Naive thymus-derived CD4-positive, alpha-beta T cell (primary cell): ENCODE measurements at regions not wholly inside any gene's neighbourhood (a gene's known extent, or its start where the extent isn't known, plus 50 kb on each side); places are given as distances from the start of the nearest gene placed in this dataset.
A peak's percentile ranks its signal among the peaks of the same experiment; 100 is the strongest.

ENCODE experiments used
- ATAC-seq: fragments of 150-1000 bp; cut with Tn5 transposase; 2 replicates; pipeline ENCODE4 v1.10.0; 2021; ENCODE audit warnings: mild to moderate bottlenecking, moderate library complexity
- CTCF ChIA-PET: fragments of 350-600 bp; sonication (Branson Sonifier 250); formaldehyde crosslinking; loops from one replicate; lab custom pipeline; 2021; ENCODE audit warnings: antibody characterized with exemption; lab: Charles Lee
- POLR2A ChIA-PET: fragments of 350-600 bp; sonication (Branson Sonifier 250); formaldehyde crosslinking; loops from one replicate; lab custom pipeline; 2021; ENCODE audit warnings: antibody characterized with exemption, inconsistent platforms; lab: Charles Lee
- DNase-seq, 9 donors: peaks; one replicate each; pipeline versions ENCODE4 v3.0.0 to v3.0.0-alpha.2; 2020 to 2022; ENCODE audit warnings: mixed read lengths in 1 of 9
- H3K27ac ChIP-seq: one replicate; pipeline ENCODE4 v1.7.0; 2013; ENCODE audit warnings: mild to moderate bottlenecking, low read depth, low read length, moderate library complexity
- H3K27me3 ChIP-seq, 2 donors: one replicate each; pipeline ENCODE4 v1.7.0; 2013; ENCODE audit warnings: low read length in 2 of 2, mild to moderate bottlenecking in 2 of 2, moderate library complexity in 2 of 2; ENCODE audit not compliant: control insufficient read depth in 2 of 2, insufficient read depth in 2 of 2
- H3K36me3 ChIP-seq, 3 experiments: 1 replicate in 2 of 3; 2 replicates in 1 of 3; pipeline ENCODE4 v1.7.0; 2013; ENCODE audit warnings: low read length in 3 of 3, mild to moderate bottlenecking in 3 of 3, moderate library complexity in 1 of 3; ENCODE audit not compliant: insufficient read depth in 3 of 3, control insufficient read depth in 2 of 3
- H3K4me1 ChIP-seq, 2 donors: one replicate each; pipeline ENCODE4 v1.7.0; 2013; ENCODE audit warnings: low read length in 2 of 2, mild to moderate bottlenecking in 2 of 2, moderate library complexity in 1 of 2; ENCODE audit not compliant: control insufficient read depth in 2 of 2, insufficient read depth in 2 of 2
- H3K4me3 ChIP-seq: 2 replicates; pipeline ENCODE4 v1.7.0; 2013; ENCODE audit warnings: mild to moderate bottlenecking, low read length
- H3K9me3 ChIP-seq, 3 experiments: 1 replicate in 2 of 3; 2 replicates in 1 of 3; pipeline ENCODE4 v1.7.0; 2013; ENCODE audit warnings: low read length in 3 of 3; ENCODE audit not compliant: control insufficient read depth in 2 of 3
- H3K27ac Mint-ChIP-seq, 9 donors: one replicate each; pipeline ENCODE4 v1.8.0; 2020 to 2022; ENCODE audit warnings: mixed read lengths in 9 of 9, mild to moderate bottlenecking in 8 of 9, moderate library complexity in 5 of 9, inconsistent platforms in 2 of 9
- H3K27me3 Mint-ChIP-seq, 5 donors: one replicate each; pipeline ENCODE4 v1.8.0; 2021 to 2022; ENCODE audit warnings: mixed read lengths in 5 of 5, mild to moderate bottlenecking in 1 of 5
- H3K36me3 Mint-ChIP-seq, 5 donors: one replicate each; pipeline ENCODE4 v1.8.0; 2020 to 2022; ENCODE audit warnings: mixed read lengths in 5 of 5, mild to moderate bottlenecking in 3 of 5, inconsistent platforms in 1 of 5
- H3K4me1 Mint-ChIP-seq, 7 donors: one replicate each; pipeline ENCODE4 v1.8.0; 2020 to 2022; ENCODE audit warnings: mixed read lengths in 7 of 7, mild to moderate bottlenecking in 3 of 7, inconsistent platforms in 1 of 7
- H3K4me3 Mint-ChIP-seq, 10 donors: one replicate each; pipeline ENCODE4 v1.8.0; 2020 to 2022; ENCODE audit warnings: mild to moderate bottlenecking in 10 of 10, mixed read lengths in 10 of 10, moderate library complexity in 6 of 10, inconsistent platforms in 2 of 10
- H3K9me3 Mint-ChIP-seq, 11 donors: one replicate each; pipeline ENCODE4 v1.8.0; 2020 to 2022; ENCODE audit warnings: mixed read lengths in 11 of 11, mild to moderate bottlenecking in 4 of 11, inconsistent platforms in 1 of 11, moderate library complexity in 1 of 11
- intact Hi-C, 2 donors: fragments of 100-400 bp; cut with micrococcal nuclease; formaldehyde crosslinking; loops; one replicate each; pipeline ENCODE4 v1.15.1; 2023

DNA sequence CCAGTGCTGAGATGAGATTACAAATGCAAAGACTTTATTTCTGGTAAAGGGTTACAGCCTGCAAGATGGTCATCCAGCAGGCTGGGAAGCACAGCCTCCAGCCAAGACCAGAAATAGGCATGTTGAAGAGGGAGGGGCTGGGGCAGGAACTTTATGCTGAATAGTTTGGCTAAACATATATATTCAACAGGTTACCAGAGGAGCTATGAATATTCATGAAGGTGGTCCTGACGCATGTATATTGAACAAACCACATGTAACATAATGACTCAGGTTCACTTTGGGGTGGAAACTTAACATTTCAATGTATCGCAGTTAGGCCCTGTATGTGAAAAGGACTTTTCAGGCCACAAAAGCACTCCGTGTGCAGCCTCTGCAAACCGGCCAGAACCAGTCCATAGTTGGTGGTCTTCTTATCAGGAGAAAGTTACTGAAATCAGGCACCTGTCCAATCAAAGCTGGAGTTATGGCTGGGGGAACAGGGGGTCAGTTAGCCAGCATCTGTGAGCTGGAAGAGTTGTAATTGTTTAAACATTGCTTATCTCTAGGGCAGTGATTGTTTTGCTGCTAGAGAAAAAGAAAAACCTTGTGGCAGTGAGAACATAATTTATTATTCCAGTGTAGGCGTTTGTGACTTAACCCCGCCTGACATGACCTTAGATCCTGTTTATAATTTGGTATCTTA is 372.9 kb upstream of the AUTS2 start:
- Histone ChIP-seq H3K4me1 (no peaks in the 10 kb centered on the region), H3K4me3 (no peak overlapping the region), H3K27me3 (no peaks in the 10 kb centered on the region), H3K9me3 (no peaks in the 10 kb centered on the region), H3K36me3 (no peaks in the 10 kb centered on the region), H3K27ac (no peak overlapping the region)
- H3K27ac Mint-ChIP-seq: no peak overlapping the region
- H3K36me3 Mint-ChIP-seq: no peaks in the 10 kb centered on the region
- peaks cover 0 to 33% (median 7%) of the 10 kb centered on the region in 11 donors for H3K9me3 Mint-ChIP-seq
- ChIA-PET CTCF (interaction anchor here (0.7 kb wide), 1 partner anchor 1721 kb away, joined by 4 read pairs; no protein-coding TSS in a partner anchor), POLR2A (no interaction called here)
- intact Hi-C loops: no loop called here
- H3K4me1 Mint-ChIP-seq: no peaks in the 10 kb centered on the region
- ATAC-seq (no peak), DNase-seq (no peak)
- no peak overlapping the region for H3K4me3 Mint-ChIP-seq
- no peaks in the 10 kb centered on the region for H3K27me3 Mint-ChIP-seq

DNA sequence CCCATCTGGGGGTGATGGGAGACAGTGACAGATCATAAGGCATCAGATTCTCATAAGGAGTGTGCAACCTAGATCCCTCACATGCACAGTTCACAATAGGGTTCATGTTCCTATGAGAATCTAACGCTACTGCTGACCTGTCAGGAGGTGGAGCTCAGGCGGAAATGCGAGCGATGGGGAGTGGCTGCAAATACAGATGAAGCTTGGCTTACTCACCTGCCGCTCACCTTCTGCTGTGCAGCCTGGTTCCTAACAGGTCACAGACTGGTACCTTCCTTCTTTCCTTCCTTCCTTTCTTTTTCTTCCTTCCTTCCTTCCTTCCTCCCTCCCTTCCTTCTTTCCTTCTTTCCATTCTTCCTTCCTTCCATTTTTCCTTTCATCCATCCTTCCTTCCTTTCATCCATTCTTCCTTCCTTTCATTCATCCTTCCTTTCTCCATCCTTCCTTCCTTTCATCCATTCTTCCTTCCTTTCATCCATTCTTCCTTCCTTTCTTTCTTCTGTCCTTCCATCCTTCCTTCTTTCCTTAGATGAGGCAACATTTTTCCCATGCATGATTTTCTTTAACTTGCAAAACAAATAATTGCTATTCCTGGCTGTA is 370.0 kb upstream of the AUTS2 start:
- POLR2A ChIA-PET: no interaction called here
- no peaks in the 10 kb centered on the region for H3K27me3 ChIP-seq
- no peaks in the 10 kb centered on the region for H3K9me3 ChIP-seq
- no peaks in the 10 kb centered on the region for H3K36me3 ChIP-seq
- H3K36me3 Mint-ChIP-seq: peaks cover 0 to 5% (median 0%) of the 10 kb centered on the region in 5 donors
- no peak overlapping the region for H3K27ac ChIP-seq
- no peaks in the 10 kb centered on the region for H3K4me1 Mint-ChIP-seq
- DNase-seq (no peak), ATAC-seq (no peak)
- H3K4me1 ChIP-seq: no peaks in the 10 kb centered on the region
- peaks cover 0 to 31% (median 8%) of the 10 kb centered on the region in 11 donors for H3K9me3 Mint-ChIP-seq
- intact Hi-C loops: no loop called here
- no peak overlapping the region for H3K4me3 ChIP-seq
- H3K27ac Mint-ChIP-seq: no peak overlapping the region
- H3K4me3 Mint-ChIP-seq: no peak overlapping the region
- CTCF ChIA-PET: no interaction called here
- H3K27me3 Mint-ChIP-seq: peaks cover 0 to 5% (median 3%) of the 10 kb centered on the region in 5 donors

DNA sequence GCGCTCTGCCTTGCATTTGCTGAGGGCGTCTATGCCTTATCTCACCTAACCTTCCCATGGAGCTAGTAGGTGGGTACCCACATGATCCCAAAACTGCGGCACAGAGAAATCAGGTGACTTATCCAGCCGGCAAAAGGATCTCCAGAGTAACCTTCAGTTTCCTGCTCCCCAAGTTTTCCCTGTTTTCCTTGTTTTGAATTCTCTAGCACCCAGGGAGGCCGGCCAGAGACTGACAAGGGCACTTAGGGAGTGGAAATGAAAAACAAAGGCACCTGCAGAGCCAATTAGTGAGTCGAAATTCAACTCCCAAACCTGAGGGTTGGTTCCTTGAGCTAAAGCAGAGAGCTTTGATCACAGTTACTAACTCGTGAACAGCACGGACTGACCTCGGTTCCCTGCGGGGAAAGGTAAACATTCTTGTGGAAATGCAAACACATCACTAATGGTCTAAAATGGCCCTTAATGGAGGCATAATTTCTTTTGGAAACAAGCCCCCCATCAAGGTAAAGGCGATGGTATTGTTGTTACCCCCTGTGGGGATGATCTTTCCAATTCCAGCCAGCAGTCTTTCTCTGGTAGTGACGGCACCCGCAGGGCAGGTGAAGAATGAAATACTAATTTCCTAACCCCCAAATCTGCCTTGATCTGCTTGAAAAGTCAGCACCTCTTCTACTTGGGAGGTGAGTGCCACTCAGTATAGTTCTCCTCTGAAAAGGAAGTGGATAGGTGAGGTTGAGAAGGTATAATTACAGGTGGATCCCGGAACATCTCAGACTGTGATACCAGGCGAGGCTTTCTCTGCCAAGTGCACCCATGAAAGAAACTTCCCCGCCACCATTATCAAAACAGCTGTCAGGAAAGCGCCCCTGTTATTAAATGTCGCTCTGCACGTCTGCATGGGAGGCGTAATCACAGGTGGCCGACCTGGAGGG is 365.6 kb upstream of the AUTS2 start:
- Mint-ChIP-seq H3K36me3 (peaks cover 0 to 5% (median 0%) of the 10 kb centered on the region in 5 donors), H3K27ac (peak overlapping the region in 1 of 9 donors; percentile 39), H3K9me3 (peaks cover 0 to 15% (median 4%) of the 10 kb centered on the region in 11 donors), H3K4me3 (no peak overlapping the region), H3K4me1 (no peaks in the 10 kb centered on the region), H3K27me3 (peaks cover 0 to 5% (median 4%) of the 10 kb centered on the region in 5 donors)
- Histone ChIP-seq H3K9me3 (no peaks in the 10 kb centered on the region), H3K4me1 (no peaks in the 10 kb centered on the region), H3K4me3 (no peak overlapping the region), H3K27me3 (no peaks in the 10 kb centered on the region), H3K27ac (no peak overlapping the region), H3K36me3 (no peaks in the 10 kb centered on the region)
- intact Hi-C loops: no loop called here
- DNase-seq (no peak), ATAC-seq (no peak)
- CTCF ChIA-PET: no interaction called here
- POLR2A ChIA-PET: no interaction called here

DNA sequence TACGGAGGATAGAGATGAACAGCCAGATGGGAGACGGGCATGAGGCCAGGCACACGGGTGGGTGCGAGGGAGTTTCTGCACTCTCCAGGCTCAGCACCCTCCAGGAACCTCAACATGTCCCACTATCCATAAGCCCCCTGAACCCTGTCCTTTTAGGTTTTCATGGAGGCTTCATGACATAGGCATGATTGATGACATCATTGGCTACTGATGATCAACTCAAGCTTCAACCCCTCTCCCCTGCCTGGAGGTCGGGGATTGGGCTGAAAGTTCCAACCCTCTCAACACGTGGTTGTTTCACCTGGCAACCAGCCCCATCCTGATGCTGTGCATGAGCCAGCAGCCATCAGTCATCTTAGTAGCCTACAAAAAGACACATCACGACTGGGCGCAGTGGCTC is 360.7 kb upstream of the AUTS2 start:
- ATAC-seq (no peak), DNase-seq (no peak)
- H3K4me1 Mint-ChIP-seq: no peaks in the 10 kb centered on the region
- no peaks in the 10 kb centered on the region for H3K9me3 ChIP-seq
- no peaks in the 10 kb centered on the region for H3K36me3 ChIP-seq
- no peak overlapping the region for H3K4me3 ChIP-seq
- H3K27ac Mint-ChIP-seq: no peak overlapping the region
- H3K27ac ChIP-seq: no peak overlapping the region
- POLR2A ChIA-PET: no interaction called here
- CTCF ChIA-PET: no interaction called here
- intact Hi-C loops: no loop called here
- no peak overlapping the region for H3K4me3 Mint-ChIP-seq
- peaks cover 0 to 5% (median 0%) of the 10 kb centered on the region in 5 donors for H3K36me3 Mint-ChIP-seq
- H3K27me3 ChIP-seq: no peaks in the 10 kb centered on the region
- peaks cover 0 to 20% (median 10%) of the 10 kb centered on the region in 11 donors for H3K9me3 Mint-ChIP-seq
- H3K4me1 ChIP-seq: no peaks in the 10 kb centered on the region
- peaks cover 0 to 5% (median 4%) of the 10 kb centered on the region in 5 donors for H3K27me3 Mint-ChIP-seq

DNA sequence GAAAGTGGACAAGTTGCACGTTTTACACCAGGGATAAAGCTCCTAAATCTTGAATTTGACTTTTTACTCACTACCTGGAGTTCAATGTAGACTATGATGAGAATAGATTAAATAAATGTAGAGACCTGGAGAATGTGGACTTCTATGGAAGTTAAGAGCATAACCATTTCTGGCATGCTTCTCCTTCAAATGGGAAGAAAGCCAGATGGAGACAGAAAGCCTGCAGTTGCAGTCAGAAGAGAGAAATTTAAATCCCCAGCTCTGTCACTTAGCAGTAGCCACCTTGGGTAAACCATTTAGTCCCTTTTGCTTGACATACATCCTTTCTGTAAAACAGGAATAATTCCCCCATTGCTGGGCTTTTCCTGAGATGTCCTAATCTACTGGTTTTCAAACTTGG is 355.3 kb upstream of the AUTS2 start:
- Histone ChIP-seq H3K9me3 (no peaks in the 10 kb centered on the region), H3K27me3 (no peaks in the 10 kb centered on the region), H3K36me3 (no peaks in the 10 kb centered on the region), H3K4me3 (no peak overlapping the region), H3K4me1 (no peaks in the 10 kb centered on the region), H3K27ac (no peak overlapping the region)
- Mint-ChIP-seq H3K4me3 (no peak overlapping the region), H3K27me3 (peaks cover 0 to 7% (median 0%) of the 10 kb centered on the region in 5 donors), H3K9me3 (peaks cover 0 to 17% (median 4%) of the 10 kb centered on the region in 11 donors), H3K27ac (no peak overlapping the region), H3K4me1 (no peaks in the 10 kb centered on the region), H3K36me3 (peaks cover 0 to 8% (median 0%) of the 10 kb centered on the region in 5 donors)
- DNase-seq: no peak
- ChIA-PET POLR2A (no interaction called here), CTCF (no interaction called here)
- intact Hi-C loops: no loop called here
- ATAC-seq: no peak

DNA sequence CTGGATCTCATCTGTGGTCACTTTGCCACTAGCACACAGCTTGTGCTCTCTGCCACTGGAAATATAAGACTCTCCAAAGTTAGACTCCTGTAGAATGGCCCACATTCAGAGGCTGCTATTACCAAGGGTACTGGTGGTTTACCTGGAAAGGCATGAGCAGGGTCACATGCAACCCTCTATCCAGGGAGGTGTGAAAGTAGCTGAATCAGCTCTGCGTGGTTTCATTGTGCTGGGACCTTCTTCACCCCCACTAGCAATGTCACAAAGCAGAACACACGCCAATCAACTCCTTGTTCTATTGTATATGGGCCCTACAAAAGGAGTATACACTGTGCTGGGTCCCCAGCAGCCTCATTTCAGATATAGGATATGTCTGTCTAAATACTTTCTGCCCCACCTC is 353.6 kb upstream of the AUTS2 start:
- Histone ChIP-seq H3K4me3 (no peak overlapping the region), H3K36me3 (no peaks in the 10 kb centered on the region), H3K27me3 (no peaks in the 10 kb centered on the region), H3K27ac (no peak overlapping the region), H3K4me1 (no peaks in the 10 kb centered on the region), H3K9me3 (no peaks in the 10 kb centered on the region)
- ChIA-PET CTCF (no interaction called here), POLR2A (no interaction called here)
- Mint-ChIP-seq H3K27me3 (peaks cover 0 to 7% (median 0%) of the 10 kb centered on the region in 5 donors), H3K9me3 (peaks cover 0 to 12% (median 4%) of the 10 kb centered on the region in 11 donors), H3K36me3 (peaks cover 0 to 8% (median 0%) of the 10 kb centered on the region in 5 donors), H3K27ac (no peak overlapping the region), H3K4me1 (no peaks in the 10 kb centered on the region), H3K4me3 (no peak overlapping the region)
- intact Hi-C loops: no loop called here
- no peak for DNase-seq
- no peak for ATAC-seq
